ENCODE measurements at regions not wholly inside any gene's neighbourhood (a gene's known extent, or its start where the extent isn't known, plus 50 kb on each side); places are given as distances from the start of the nearest gene placed in this dataset.

- no peak for DNase-seq
- Histone ChIP-seq H3K36me3 (no peaks in the 10 kb centered on the region), H3K4me1 (no peaks in the 10 kb centered on the region), H3K9me3 (no peaks in the 10 kb centered on the region), H3K4me3 (ENCODE audit: low read depth, low read length) (no peak overlapping the region), H3K27me3 (no peaks in the 10 kb centered on the region)
- no peak for TF ChIP-seq CTCF (IDR thresholded peaks at IDR 0.05; ENCODE audit: low read depth, low read length)
These were observed 745.3 kb downstream of the SATB2 start for GRCh38 chr2:198712485-198712884.

- no peak overlapping the region for H3K4me3 ChIP-seq (ENCODE audit: low read depth, low read length)
- no peaks in the 10 kb centered on the region for H3K4me1 ChIP-seq
- H3K27me3 ChIP-seq = no peaks in the 10 kb centered on the region
- no peaks in the 10 kb centered on the region for H3K36me3 ChIP-seq
- TF ChIP-seq CTCF (IDR thresholded peaks at IDR 0.05; ENCODE audit: low read depth, low read length) = no peak
- H3K9me3 ChIP-seq = no peaks in the 10 kb centered on the region
- DNase-seq = no peak
These were observed 746.3 kb downstream of the SATB2 start for GRCh38 chr2:198711484-198711883.

GRCh38 chr2:198710562-198710961 is 747.2 kb downstream of the SATB2 start:
- Histone ChIP-seq H3K4me1 (no peaks in the 10 kb centered on the region), H3K36me3 (no peaks in the 10 kb centered on the region), H3K9me3 (no peaks in the 10 kb centered on the region), H3K4me3 (ENCODE audit: low read depth, low read length) (no peak overlapping the region), H3K27me3 (no peaks in the 10 kb centered on the region)
- no peak for TF ChIP-seq CTCF (IDR thresholded peaks at IDR 0.05; ENCODE audit: low read depth, low read length)
- no peak for DNase-seq

- no peak for TF ChIP-seq CTCF (IDR thresholded peaks at IDR 0.05; ENCODE audit: low read depth, low read length)
These were observed 751.2 kb downstream of the SATB2 start for GRCh38 chr2:198706476-198707082.

GRCh38 chr2:198703281-198703680 is 754.5 kb downstream of the SATB2 start:
- no peaks in the 10 kb centered on the region for H3K9me3 ChIP-seq
- no peaks in the 10 kb centered on the region for H3K36me3 ChIP-seq
- no peaks in the 10 kb centered on the region for H3K27me3 ChIP-seq
- no peak overlapping the region for H3K4me3 ChIP-seq (ENCODE audit: low read depth, low read length)
- TF ChIP-seq CTCF (IDR thresholded peaks at IDR 0.05; ENCODE audit: low read depth, low read length) = no peak
- DNase-seq = no peak
- H3K4me1 ChIP-seq = no peaks in the 10 kb centered on the region

More at GRCh38 chr2:198706476-198707082, 751.2 kb downstream of the SATB2 start:
- Histone ChIP-seq H3K4me3 (ENCODE audit: low read depth, low read length) (no peak overlapping the region), H3K4me1 (no peaks in the 10 kb centered on the region), H3K36me3 (no peaks in the 10 kb centered on the region), H3K27me3 (no peaks in the 10 kb centered on the region), H3K9me3 (no peaks in the 10 kb centered on the region)
- DNase-seq = no peak

GRCh38 chr2:198702796-198703195 is 754.9 kb downstream of the SATB2 start:
- no peak overlapping the region for H3K4me3 ChIP-seq (ENCODE audit: low read depth, low read length)
- no peaks in the 10 kb centered on the region for H3K27me3 ChIP-seq
- no peaks in the 10 kb centered on the region for H3K36me3 ChIP-seq
- TF ChIP-seq CTCF (IDR thresholded peaks at IDR 0.05; ENCODE audit: low read depth, low read length) = no peak
- no peaks in the 10 kb centered on the region for H3K4me1 ChIP-seq
- no peaks in the 10 kb centered on the region for H3K9me3 ChIP-seq
- no peak for DNase-seq

Measured in BE2C (cell line).